GM23338 (cell line): ENCODE measurements at regions not wholly inside any gene's neighbourhood (a gene's known extent, or its start where the extent isn't known, plus 50 kb on each side); places are given as distances from the start of the nearest gene placed in this dataset.

Experiments
- CREB1 ChIP-seq: fragments of 250-450 bp; sonication (Bioruptor Pico); IDR thresholded peaks from 2 replicates; pipeline ENCODE4 v1.5.0; 2020; ENCODE audit warnings: low read depth, mild to moderate bottlenecking, moderate library complexity
- EZH2phosphoT487 ChIP-seq: fragments of 200-600 bp; sonication (generic); IDR thresholded peaks from one replicate; pipeline ENCODE4 v1.8.1; 2018; ENCODE audit warnings: antibody characterized with exemption; ENCODE audit not compliant: unreplicated experiment
- JUNB ChIP-seq: IDR thresholded peaks from one replicate; pipeline ENCODE4 v1.6.1; 2016; ENCODE audit warnings: antibody characterized with exemption; ENCODE audit not compliant: unreplicated experiment
- NANOG ChIP-seq: IDR thresholded peaks from 2 replicates; pipeline ENCODE4 v1.6.1; 2016; ENCODE audit warnings: antibody characterized with exemption, borderline replicate concordance
- POLR2AphosphoS5 ChIP-seq: IDR thresholded peaks from 2 replicates; pipeline ENCODE4 v1.6.1; 2016; ENCODE audit warnings: antibody characterized with exemption, low read depth
- REST ChIP-seq: IDR thresholded peaks from one replicate; pipeline ENCODE4 v1.6.1; 2018; ENCODE audit warnings: antibody characterized with exemption; ENCODE audit not compliant: unreplicated experiment
- STAT1 ChIP-seq: IDR thresholded peaks from one replicate; pipeline ENCODE4 v1.6.1; 2016; ENCODE audit warnings: antibody characterized with exemption; ENCODE audit not compliant: unreplicated experiment
- ZNF331 ChIP-seq: fragments of 250-450 bp; sonication (Bioruptor Pico); IDR thresholded peaks from 2 replicates; pipeline ENCODE4 v1.5.0; 2020; ENCODE audit warnings: low read depth, mild to moderate bottlenecking, moderate library complexity

- TF ChIP-seq STAT1 (no peak), ZNF331 (CRISPR knock-in tag) (no peak), REST (no peak), POLR2AphosphoS5 (no peak), CREB1 (CRISPR knock-in tag) (no peak), JUNB (no peak), EZH2phosphoT487 (no peak), NANOG (no peak)
Measured at GRCh38 chr9:19510907-19511306, 102.1 kb downstream of the ACER2 start (continued).
